ENCODE measurements at regions not wholly inside any gene's neighbourhood (a gene's known extent, or its start where the extent isn't known, plus 50 kb on each side); places are given as distances from the start of the nearest gene placed in this dataset.
"Not testable (repeated sequence)": the region's sequence is repeated elsewhere in the genome, so short reads cannot be mapped to it uniquely, and the experiment has no call there.

DNA sequence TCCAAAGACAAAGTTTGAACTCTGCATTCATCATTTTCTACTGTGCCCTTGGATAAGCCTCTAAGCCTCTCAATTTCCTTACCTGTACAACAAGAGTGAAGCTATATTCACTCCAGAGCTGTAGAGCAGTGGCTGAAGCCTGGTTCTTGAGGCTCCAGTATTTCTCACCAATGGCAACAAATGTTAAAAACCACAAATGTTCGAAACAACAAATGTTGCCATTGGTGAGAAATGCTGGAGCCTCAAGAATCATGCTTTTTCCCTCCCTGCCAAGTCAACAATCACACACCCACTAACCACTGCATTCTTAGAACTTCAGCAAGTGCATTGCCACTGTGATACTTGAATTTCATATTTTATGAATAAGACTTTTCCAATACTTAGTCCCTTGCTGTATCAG, 237.9 kb downstream of the TMEM26 start:
- no peak for DNase-seq (ENCODE audit: unreplicated experiment)
- intact Hi-C loops (cut with micrococcal nuclease): no loop called here
- Mint-ChIP-seq H3K4me1 (ENCODE audit: insufficient read depth, unreplicated experiment) (no peaks in the 10 kb centered on the region), H3K27me3 (ENCODE audit: insufficient read depth, unreplicated experiment) (no peaks in the 10 kb centered on the region), H3K9me3 (ENCODE audit: unreplicated experiment) (peaks cover under 1% of the 10 kb centered on the region), H3K4me3 (ENCODE audit: unreplicated experiment) (no peak overlapping the region), H3K27ac (ENCODE audit: low read depth, unreplicated experiment) (no peak overlapping the region), H3K36me3 (ENCODE audit: insufficient read depth, unreplicated experiment) (no peaks in the 10 kb centered on the region)
- ChIA-PET POLR2A (no interaction called here), CTCF (interaction anchor here (1.6 kb wide), 1 partner anchor 26 kb away, joined by 4 read pairs; no protein-coding TSS in a partner anchor)
- no TSS peak for BruUV-seq (replicated peaks)
- TF ChIP-seq, protein P1, sequence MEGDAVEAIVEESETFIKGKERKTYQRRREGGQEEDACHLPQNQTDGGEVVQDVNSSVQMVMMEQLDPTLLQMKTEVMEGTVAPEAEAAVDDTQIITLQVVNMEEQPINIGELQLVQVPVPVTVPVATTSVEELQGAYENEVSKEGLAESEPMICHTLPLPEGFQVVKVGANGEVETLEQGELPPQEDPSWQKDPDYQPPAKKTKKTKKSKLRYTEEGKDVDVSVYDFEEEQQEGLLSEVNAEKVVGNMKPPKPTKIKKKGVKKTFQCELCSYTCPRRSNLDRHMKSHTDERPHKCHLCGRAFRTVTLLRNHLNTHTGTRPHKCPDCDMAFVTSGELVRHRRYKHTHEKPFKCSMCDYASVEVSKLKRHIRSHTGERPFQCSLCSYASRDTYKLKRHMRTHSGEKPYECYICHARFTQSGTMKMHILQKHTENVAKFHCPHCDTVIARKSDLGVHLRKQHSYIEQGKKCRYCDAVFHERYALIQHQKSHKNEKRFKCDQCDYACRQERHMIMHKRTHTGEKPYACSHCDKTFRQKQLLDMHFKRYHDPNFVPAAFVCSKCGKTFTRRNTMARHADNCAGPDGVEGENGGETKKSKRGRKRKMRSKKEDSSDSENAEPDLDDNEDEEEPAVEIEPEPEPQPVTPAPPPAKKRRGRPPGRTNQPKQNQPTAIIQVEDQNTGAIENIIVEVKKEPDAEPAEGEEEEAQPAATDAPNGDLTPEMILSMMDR (IDR thresholded peaks at IDR 0.05; ENCODE audit: unreplicated experiment): no peak

DNA sequence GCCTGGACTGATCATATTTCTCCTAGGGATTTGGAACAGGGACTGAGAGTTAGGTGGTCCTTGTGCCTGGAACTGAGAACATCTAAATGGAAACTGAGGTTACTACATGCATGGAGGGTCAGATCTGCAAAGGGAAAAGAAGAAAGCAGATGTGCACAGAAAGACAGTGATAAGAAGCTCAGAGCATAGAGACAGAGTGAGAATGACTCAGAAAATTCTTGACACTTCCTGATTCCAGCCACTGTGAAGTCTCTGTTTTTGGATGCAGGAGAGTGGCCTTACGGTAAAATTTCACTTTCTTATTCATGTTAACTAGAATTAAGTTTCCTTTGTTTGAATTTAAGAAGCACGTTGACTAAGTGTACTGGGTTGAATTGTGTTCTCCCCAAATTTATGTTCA, 241.7 kb downstream of the TMEM26 start:
- no peak overlapping the region for H3K27ac Mint-ChIP-seq (ENCODE audit: low read depth, unreplicated experiment)

DNA sequence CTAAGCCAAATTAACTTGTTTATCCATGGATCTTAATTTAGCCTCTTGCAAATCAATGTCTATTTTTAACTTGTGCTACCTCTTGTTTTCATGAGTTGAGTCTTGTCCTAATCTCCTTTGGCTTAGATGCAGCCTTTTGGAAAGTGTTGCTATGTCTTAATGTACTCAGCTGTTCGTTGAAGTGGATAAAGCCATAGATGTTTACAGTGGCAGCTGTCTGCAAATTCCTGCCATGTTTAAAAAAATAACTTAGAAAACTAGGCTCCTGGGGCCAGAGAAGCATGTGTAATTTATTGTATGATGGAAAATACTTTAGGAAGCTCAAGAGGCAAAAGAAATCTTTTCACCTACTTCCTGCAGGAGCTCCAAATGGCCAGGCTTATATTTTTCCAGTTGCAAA, 253.1 kb upstream of the RHOBTB1 start:
- peaks cover 8% of the 10 kb centered on the region for H3K9me3 Mint-ChIP-seq (ENCODE audit: unreplicated experiment)
- no peaks in the 10 kb centered on the region for H3K4me1 Mint-ChIP-seq (ENCODE audit: insufficient read depth, unreplicated experiment)
- no peak overlapping the region for H3K27ac Mint-ChIP-seq (ENCODE audit: low read depth, unreplicated experiment)
- no peak for DNase-seq (ENCODE audit: unreplicated experiment)
- ChIA-PET CTCF (interaction anchor here (0.5 to 0.9 kb wide), 5 partner anchors 17 to 65 kb away, joined by 3 to 4 read pairs (median 3); no protein-coding TSS in a partner anchor), POLR2A (interaction anchor here (0.7 kb wide), 1 partner anchor 762 kb away, joined by 3 read pairs; no protein-coding TSS in a partner anchor)
- no TSS peak for BruUV-seq (replicated peaks)
- intact Hi-C loops (cut with micrococcal nuclease): no loop called here
- no peak overlapping the region for H3K4me3 Mint-ChIP-seq (ENCODE audit: unreplicated experiment)
- TF ChIP-seq, protein P1 (IDR thresholded peaks at IDR 0.05; ENCODE audit: unreplicated experiment): no peak
- H3K27me3 Mint-ChIP-seq (ENCODE audit: insufficient read depth, unreplicated experiment): no peaks in the 10 kb centered on the region
- no peaks in the 10 kb centered on the region for H3K36me3 Mint-ChIP-seq (ENCODE audit: insufficient read depth, unreplicated experiment)

More for the DNA sequence above, 241.7 kb downstream of the TMEM26 start:
- ChIA-PET POLR2A (no interaction called here), CTCF (interaction anchor here (1.0 kb wide), 1 partner anchor 12 kb away, joined by 3 read pairs; no protein-coding TSS in a partner anchor)
- no peak overlapping the region for H3K4me3 Mint-ChIP-seq (ENCODE audit: unreplicated experiment)
- peak; percentile 9 for DNase-seq (ENCODE audit: unreplicated experiment)
- H3K9me3 Mint-ChIP-seq (ENCODE audit: unreplicated experiment): no peaks in the 10 kb centered on the region
- H3K4me1 Mint-ChIP-seq (ENCODE audit: insufficient read depth, unreplicated experiment): no peaks in the 10 kb centered on the region
- no TSS peak for BruUV-seq (replicated peaks)
- H3K27me3 Mint-ChIP-seq (ENCODE audit: insufficient read depth, unreplicated experiment): no peaks in the 10 kb centered on the region
- TF ChIP-seq, protein P1 (IDR thresholded peaks at IDR 0.05; ENCODE audit: unreplicated experiment): no peak
- no peaks in the 10 kb centered on the region for H3K36me3 Mint-ChIP-seq (ENCODE audit: insufficient read depth, unreplicated experiment)
- intact Hi-C loops (cut with micrococcal nuclease): no loop called here

- TF ChIP-seq, protein P1 (IDR thresholded peaks at IDR 0.05; ENCODE audit: unreplicated experiment): no peak
- Mint-ChIP-seq H3K4me3 (ENCODE audit: unreplicated experiment) (no peak overlapping the region), H3K27me3 (ENCODE audit: insufficient read depth, unreplicated experiment) (no peaks in the 10 kb centered on the region), H3K27ac (ENCODE audit: low read depth, unreplicated experiment) (no peak overlapping the region), H3K4me1 (ENCODE audit: insufficient read depth, unreplicated experiment) (peaks cover 4% of the 10 kb centered on the region), H3K9me3 (ENCODE audit: unreplicated experiment) (peaks cover 8% of the 10 kb centered on the region), H3K36me3 (ENCODE audit: insufficient read depth, unreplicated experiment) (no peaks in the 10 kb centered on the region)
- intact Hi-C loops (cut with micrococcal nuclease): no loop called here
- CTCF ChIA-PET: no interaction called here
- BruUV-seq (replicated peaks): no TSS peak
- DNase-seq (ENCODE audit: unreplicated experiment): no peak
- POLR2A ChIA-PET: no interaction called here
Measured at GRCh38 chr10:61195211-61195610, 251.2 kb upstream of the RHOBTB1 start.

DNA sequence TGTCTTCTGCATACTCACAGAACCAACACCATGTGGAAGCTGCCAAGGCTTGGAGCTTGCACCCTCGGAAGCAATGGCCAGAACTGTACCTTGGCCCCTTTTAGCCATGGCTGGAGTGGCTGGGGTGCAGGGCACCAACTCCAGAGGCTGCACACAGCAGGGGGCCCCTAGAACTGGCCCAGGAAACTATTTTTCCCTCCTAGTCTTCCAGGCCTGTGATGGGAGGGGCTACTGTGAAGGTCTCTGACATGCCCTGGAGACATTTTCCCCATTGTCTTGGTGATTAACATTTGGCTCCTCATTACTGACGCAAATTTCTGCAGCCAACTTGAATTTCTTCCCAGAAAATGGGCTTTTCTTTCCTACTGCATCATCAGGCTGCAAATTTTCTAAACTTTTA, 248.6 kb upstream of the RHOBTB1 start:
- H3K27ac Mint-ChIP-seq (ENCODE audit: low read depth, unreplicated experiment); intact Hi-C loops (cut with micrococcal nuclease); POLR2A ChIA-PET; H3K4me3 Mint-ChIP-seq (ENCODE audit: unreplicated experiment); H3K36me3 Mint-ChIP-seq (ENCODE audit: insufficient read depth, unreplicated experiment); H3K9me3 Mint-ChIP-seq (ENCODE audit: unreplicated experiment); H3K4me1 Mint-ChIP-seq (ENCODE audit: insufficient read depth, unreplicated experiment); H3K27me3 Mint-ChIP-seq (ENCODE audit: insufficient read depth, unreplicated experiment); DNase-seq (ENCODE audit: unreplicated experiment); BruUV-seq (replicated peaks): not testable (repeated sequence)
- CTCF ChIA-PET: interaction anchor here (2.1 to 3.5 kb wide), 2 partner anchors 33 to 52 kb away, joined by 5 to 25 read pairs; no protein-coding TSS in a partner anchor
